Skeletal muscle satellite cell (primary cell): ENCODE measurements at regions not wholly inside any gene's neighbourhood (a gene's known extent, or its start where the extent isn't known, plus 50 kb on each side); places are given as distances from the start of the nearest gene placed in this dataset.

ENCODE experiments used
- H3K27me3 ChIP-seq: 2 replicates; pipeline ENCODE4 v1.7.0; 2013; ENCODE audit warnings: low read length; ENCODE audit not compliant: control insufficient read depth, insufficient read depth
- H3K36me3 ChIP-seq: 2 replicates; pipeline ENCODE4 v1.7.0; 2013; ENCODE audit warnings: mild to moderate bottlenecking, control low read depth, low read length; ENCODE audit not compliant: insufficient read depth
- H3K4me1 ChIP-seq: 2 replicates; pipeline ENCODE4 v1.7.0; 2013; ENCODE audit warnings: low read length; ENCODE audit not compliant: control insufficient read depth, insufficient read depth
- H3K4me2 ChIP-seq: 2 replicates; pipeline ENCODE4 v1.7.0; 2013; ENCODE audit warnings: mild to moderate bottlenecking, low read length
- H3K4me3 ChIP-seq: 2 replicates; pipeline ENCODE4 v1.7.0; 2013; ENCODE audit warnings: low read length
- H3K9ac ChIP-seq: 2 replicates; pipeline ENCODE4 v1.7.0; 2013; ENCODE audit warnings: mild to moderate bottlenecking, low read depth, low read length, moderate library complexity
- H3K9me3 ChIP-seq: replicated peaks from 2 replicates; pipeline ENCODE4 v1.7.0; 2013; ENCODE audit warnings: mild to moderate bottlenecking, control low read depth, low read length

- H3K4me1 ChIP-seq, result no peaks in the 10 kb centered on the region
- no peaks in the 10 kb centered on the region for H3K9me3 ChIP-seq
- H3K4me3 ChIP-seq, result no peak overlapping the region
- no peaks in the 10 kb centered on the region for H3K27me3 ChIP-seq
- H3K36me3 ChIP-seq, result no peaks in the 10 kb centered on the region
- no peak overlapping the region for H3K9ac ChIP-seq
- H3K4me2 ChIP-seq, result no peak overlapping the region
Measured at GRCh38 chr11:116287866-116288265, 484.9 kb downstream of the BUD13 start.

GRCh38 chr11:116285026-116285425 is 487.8 kb downstream of the BUD13 start:
- H3K4me3 ChIP-seq, result no peak overlapping the region

GRCh38 chr11:116283300-116283699 is 489.5 kb downstream of the BUD13 start:
- no peaks in the 10 kb centered on the region for H3K36me3 ChIP-seq

More at GRCh38 chr11:116285026-116285425, 487.8 kb downstream of the BUD13 start:
- no peaks in the 10 kb centered on the region for H3K4me1 ChIP-seq
- no peaks in the 10 kb centered on the region for H3K27me3 ChIP-seq
- H3K4me2 ChIP-seq, result no peak overlapping the region
- H3K9me3 ChIP-seq, result no peaks in the 10 kb centered on the region
- no peak overlapping the region for H3K9ac ChIP-seq
- H3K36me3 ChIP-seq, result no peaks in the 10 kb centered on the region

DNA sequence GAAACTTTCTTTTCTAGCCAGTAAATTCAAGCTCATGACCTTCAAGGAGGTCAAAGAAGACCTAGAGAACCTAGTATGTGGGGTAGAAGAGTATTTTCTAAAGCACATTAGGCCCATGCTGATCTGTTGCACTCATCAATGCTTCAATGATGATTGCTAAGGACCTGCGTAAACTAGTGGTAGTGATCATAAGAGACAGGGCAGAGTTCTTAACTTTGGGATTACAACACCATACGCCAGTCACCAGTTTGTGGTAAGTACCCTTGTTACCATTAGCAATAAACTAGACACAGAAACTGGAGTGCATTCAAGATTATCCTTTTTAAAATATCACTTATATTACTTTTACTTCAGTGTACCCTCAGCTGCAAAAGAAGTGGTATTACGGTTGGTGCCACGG is 490.3 kb downstream of the BUD13 start:
- no peaks in the 10 kb centered on the region for H3K9me3 ChIP-seq
- H3K4me2 ChIP-seq, result no peak overlapping the region
- no peaks in the 10 kb centered on the region for H3K4me1 ChIP-seq
- no peak overlapping the region for H3K9ac ChIP-seq
- H3K4me3 ChIP-seq, result no peak overlapping the region
- no peaks in the 10 kb centered on the region for H3K27me3 ChIP-seq
- H3K36me3 ChIP-seq, result no peaks in the 10 kb centered on the region

More at GRCh38 chr11:116283300-116283699, 489.5 kb downstream of the BUD13 start:
- H3K4me1 ChIP-seq, result no peaks in the 10 kb centered on the region
- no peaks in the 10 kb centered on the region for H3K9me3 ChIP-seq
- no peak overlapping the region for H3K4me2 ChIP-seq
- no peak overlapping the region for H3K9ac ChIP-seq
- no peak overlapping the region for H3K4me3 ChIP-seq
- no peaks in the 10 kb centered on the region for H3K27me3 ChIP-seq

DNA sequence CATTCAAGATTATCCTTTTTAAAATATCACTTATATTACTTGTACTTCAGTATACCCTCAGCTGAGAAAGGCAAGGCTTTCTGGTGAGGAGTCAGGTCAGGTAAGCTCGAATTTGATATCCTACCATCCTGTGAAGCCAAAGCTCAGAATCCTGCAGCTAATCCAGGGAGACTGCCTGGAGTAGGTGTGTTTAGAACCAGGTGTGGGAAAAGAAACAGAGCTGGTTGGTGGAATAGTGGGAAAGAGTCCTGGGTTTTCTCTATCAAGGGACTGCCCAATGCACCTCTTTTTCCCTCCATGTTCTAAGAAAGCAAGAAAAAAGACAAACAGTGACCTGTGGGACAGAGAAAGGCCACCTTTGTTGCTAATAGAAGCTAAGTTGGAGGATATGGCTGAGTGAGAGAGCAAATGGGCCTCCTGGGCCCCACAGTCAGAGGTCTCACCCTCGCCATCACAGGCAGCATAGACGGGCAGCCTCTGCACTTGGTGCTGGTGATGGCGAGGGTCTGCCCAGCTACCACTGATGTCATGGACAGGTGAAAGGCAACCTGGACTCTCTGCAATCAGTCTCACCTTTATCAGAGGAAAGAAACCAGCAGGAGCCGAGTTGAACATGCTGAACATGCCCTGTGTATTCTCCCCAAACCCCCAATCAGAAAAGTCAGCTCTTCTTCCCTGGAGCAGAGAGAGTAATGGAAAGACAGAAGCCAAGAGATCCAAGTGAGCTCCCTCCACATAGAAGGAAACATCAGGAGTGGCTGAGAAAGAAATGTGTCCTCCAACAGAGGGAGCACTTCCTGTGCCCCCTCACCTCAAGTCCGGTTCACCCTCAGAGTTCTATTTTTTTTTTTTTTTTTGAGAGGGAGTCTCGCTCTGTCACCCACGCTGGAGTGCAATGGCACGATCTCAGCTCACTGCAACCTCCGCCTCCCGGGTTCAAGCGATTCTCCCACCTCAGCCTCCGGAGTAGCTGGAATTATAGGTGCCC is 491.3 kb downstream of the BUD13 start:
- H3K4me2 ChIP-seq, result no peak overlapping the region
- no peaks in the 10 kb centered on the region for H3K27me3 ChIP-seq
- no peak overlapping the region for H3K4me3 ChIP-seq
- H3K4me1 ChIP-seq, result no peaks in the 10 kb centered on the region
- H3K36me3 ChIP-seq, result no peaks in the 10 kb centered on the region
- H3K9ac ChIP-seq, result no peak overlapping the region
- H3K9me3 ChIP-seq, result no peaks in the 10 kb centered on the region

DNA sequence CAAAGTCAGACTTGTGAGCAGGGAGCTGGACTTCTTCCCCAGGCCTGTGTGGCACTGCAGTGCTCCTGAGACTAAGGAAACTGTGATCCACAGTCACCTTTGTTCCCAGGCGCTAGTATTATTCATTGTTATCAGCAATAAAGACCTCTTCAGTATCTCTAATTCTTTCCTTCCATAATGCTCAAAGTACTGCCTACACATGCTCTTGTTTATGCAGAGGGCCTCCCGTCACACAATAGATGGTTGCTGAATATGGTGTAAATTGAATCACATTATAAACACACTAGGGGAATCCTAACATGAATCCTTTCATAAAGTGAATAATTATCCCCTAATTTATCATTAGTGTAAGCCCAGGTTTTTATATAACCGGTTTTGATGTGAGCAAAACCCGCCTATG is 493.3 kb downstream of the BUD13 start:
- Histone ChIP-seq H3K27me3 (no peaks in the 10 kb centered on the region), H3K4me2 (no peak overlapping the region), H3K4me1 (no peaks in the 10 kb centered on the region), H3K9ac (no peak overlapping the region), H3K36me3 (no peaks in the 10 kb centered on the region), H3K9me3 (no peaks in the 10 kb centered on the region), H3K4me3 (no peak overlapping the region)

DNA sequence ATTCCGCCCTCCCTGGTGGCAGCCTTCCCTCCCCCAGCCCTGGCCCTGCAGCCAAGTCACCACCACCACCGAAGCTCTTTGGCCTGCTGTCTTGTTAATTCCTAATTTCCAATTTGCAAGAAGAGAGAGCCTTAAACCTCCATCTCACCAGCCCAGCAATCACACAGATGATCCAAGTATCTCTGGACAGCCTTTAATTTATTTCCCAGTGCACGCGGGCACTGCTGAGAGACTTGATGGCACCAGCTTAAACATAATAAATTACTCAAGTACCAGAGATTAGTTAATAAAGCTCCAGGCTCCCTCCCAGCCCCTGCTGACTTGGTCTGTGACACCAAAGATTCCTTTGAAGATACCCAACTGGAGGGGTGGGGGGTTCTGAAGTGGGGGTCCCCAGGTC is 494.7 kb downstream of the BUD13 start:
- Histone ChIP-seq H3K27me3 (no peaks in the 10 kb centered on the region), H3K4me3 (no peak overlapping the region), H3K4me2 (no peak overlapping the region), H3K9me3 (no peaks in the 10 kb centered on the region), H3K4me1 (no peaks in the 10 kb centered on the region), H3K9ac (no peak overlapping the region), H3K36me3 (no peaks in the 10 kb centered on the region)

DNA sequence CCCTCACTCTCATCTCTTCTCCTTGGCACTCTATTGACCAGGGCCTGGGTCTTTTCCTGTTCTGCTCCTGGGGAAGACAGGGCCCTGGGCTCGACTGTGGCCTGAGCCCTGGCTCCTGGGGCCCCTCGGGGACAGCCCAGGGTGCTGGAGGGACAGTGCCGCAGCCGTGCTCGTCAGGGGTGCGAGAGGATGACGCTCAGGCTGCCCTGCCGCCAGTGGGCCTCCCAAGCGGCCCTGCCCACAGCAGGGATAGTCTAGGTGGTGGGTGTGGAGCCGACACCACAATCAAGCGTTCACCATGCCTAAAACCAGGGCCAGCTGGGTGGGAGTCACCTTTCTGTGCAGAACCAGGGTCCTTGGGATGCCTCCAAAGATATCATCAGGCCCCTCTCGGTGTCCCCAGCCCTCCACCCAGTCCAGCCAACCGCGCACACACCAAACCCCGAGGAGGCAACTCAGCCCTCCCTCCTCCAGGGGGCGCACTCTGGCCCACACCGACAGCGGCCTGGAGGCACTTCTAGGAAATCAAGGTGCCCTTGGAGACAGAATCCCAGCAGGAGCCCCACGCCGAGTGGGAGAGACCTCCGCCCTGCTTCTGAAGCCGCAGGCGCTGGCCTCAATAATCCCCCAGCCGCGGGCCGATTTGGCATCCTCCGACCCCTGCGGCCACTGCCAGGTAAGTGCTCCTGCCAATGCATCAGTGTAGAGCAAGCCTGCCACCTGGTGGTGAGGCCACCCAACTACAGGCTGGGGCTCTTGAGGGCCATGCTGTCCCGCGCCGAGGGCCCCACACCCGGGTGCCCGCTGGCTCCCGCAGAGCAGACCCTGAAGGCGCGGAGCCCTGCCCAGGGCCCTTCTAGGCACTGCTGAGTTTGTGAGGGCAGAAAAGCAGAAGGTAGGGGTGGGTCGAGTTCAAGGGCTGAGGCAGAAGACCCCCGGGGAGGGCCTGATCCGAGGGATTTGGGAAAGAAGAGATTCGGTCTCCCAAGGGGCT is 496.4 kb downstream of the BUD13 start:
- no peak overlapping the region for H3K4me3 ChIP-seq
- no peaks in the 10 kb centered on the region for H3K9me3 ChIP-seq

DNA sequence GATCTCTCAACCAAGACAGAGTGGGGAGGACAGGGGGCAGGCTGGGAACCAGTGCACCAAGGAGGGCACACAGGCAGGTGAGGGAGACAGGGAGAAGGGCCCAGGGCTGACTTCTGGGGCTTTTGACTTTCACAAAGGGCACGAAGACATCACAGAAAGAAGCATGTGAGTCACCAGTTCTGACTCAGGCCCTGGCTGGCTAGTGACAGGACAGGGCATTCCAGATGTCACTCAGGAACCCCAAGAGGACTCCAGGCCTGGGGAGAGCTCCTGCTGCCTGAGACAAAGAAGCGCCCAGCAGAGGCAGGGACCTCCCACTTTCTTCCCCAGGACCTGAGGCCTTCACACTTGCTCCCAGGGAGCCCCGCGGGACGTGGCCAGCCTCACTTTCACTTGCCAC is 497.2 kb downstream of the BUD13 start:
- Histone ChIP-seq H3K4me1 (no peaks in the 10 kb centered on the region), H3K27me3 (no peaks in the 10 kb centered on the region), H3K4me3 (no peak overlapping the region), H3K9me3 (no peaks in the 10 kb centered on the region), H3K4me2 (no peak overlapping the region), H3K9ac (no peak overlapping the region), H3K36me3 (no peaks in the 10 kb centered on the region)

More for the DNA sequence above, 496.4 kb downstream of the BUD13 start:
- H3K36me3 ChIP-seq, result no peaks in the 10 kb centered on the region
- no peaks in the 10 kb centered on the region for H3K27me3 ChIP-seq
- no peaks in the 10 kb centered on the region for H3K4me1 ChIP-seq
- H3K9ac ChIP-seq, result no peak overlapping the region
- no peak overlapping the region for H3K4me2 ChIP-seq

DNA sequence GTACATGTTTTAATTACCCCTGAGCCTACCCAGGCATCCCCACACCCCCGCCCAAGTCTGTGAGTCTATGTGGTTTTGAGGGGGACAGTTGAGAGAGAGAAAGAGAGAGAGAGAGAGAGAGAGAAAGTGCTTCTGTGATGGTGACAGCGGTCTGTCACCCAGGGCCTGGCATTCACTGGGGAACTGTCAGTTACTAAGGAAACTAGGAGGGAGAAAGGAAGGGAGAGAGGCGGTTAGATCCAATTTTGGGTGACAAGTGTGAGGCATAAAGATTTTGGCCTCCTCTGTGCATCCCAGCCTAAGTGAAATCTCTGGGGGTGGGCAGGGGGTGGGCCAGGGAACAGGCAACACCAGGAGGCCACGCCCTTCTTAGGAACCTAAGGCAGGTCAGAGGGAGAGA is 498.3 kb downstream of the BUD13 start:
- no peaks in the 10 kb centered on the region for H3K36me3 ChIP-seq
- no peak overlapping the region for H3K4me2 ChIP-seq
- H3K27me3 ChIP-seq, result no peaks in the 10 kb centered on the region
- no peak overlapping the region for H3K9ac ChIP-seq
- no peak overlapping the region for H3K4me3 ChIP-seq
- H3K9me3 ChIP-seq, result no peaks in the 10 kb centered on the region
- no peaks in the 10 kb centered on the region for H3K4me1 ChIP-seq

DNA sequence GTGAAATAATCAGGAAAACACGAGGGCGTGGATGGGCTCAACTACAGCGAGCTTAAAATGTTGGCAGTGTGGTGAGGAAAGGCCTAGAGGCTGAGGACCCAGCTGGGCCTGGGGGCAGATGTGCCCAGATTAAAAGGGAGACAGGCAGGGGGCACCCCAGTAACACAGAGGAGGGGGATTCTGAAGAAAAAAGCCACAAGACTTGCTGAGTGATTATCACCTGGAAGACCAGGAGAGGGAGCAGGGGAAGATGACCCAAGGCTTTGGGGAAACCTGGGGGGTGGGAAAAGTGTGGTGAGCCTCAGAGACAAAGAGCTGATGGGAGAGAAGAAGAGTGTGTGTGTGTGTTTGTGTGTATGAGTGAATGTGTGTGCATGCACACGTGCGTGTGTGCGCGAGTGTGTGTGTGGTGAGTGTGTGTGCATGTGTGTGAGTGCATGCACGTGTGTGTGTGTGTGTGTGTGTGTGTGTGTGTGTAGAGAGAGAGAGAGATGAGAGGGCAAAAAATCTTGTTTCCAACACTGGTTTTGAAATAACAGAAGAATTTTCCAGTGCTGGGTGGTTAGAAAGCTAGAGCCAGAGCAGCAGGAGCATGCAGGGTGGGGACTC is 500.5 kb downstream of the BUD13 start:
- no peak overlapping the region for H3K4me2 ChIP-seq
- H3K4me3 ChIP-seq, result no peak overlapping the region
- no peak overlapping the region for H3K9ac ChIP-seq
- no peaks in the 10 kb centered on the region for H3K9me3 ChIP-seq
- H3K4me1 ChIP-seq, result no peaks in the 10 kb centered on the region
- H3K36me3 ChIP-seq, result no peaks in the 10 kb centered on the region
- H3K27me3 ChIP-seq, result no peaks in the 10 kb centered on the region
